PFSK-1 (cell line): ENCODE measurements at regions not wholly inside any gene's neighbourhood (a gene's known extent, or its start where the extent isn't known, plus 50 kb on each side); places are given as distances from the start of the nearest gene placed in this dataset.

Experiments
- FOXP2 ChIP-seq: optimal IDR thresholded peaks from 2 replicates; pipeline ENCODE3; 2011; ENCODE audit warnings: borderline replicate concordance, control low read depth, inconsistent platforms; ENCODE audit not compliant: insufficient read depth; ENCODE audit errors: extremely low read length, extremely low read depth
- POLR2AphosphoS5 ChIP-seq: IDR thresholded peaks from 2 replicates; pipeline ENCODE4 v1.6.1; 2012; ENCODE audit warnings: low read depth, mild to moderate bottlenecking, control low read depth, low read length, moderate library complexity
- REST ChIP-seq, 2 experiments: IDR thresholded peaks; 2 replicates each; pipeline versions ENCODE4 v1.6.1 to v1.8.0; 2011 to 2012; ENCODE audit warnings: low read depth in 2 of 2, low read length in 2 of 2, control low read depth in 1 of 2, inconsistent platforms in 1 of 2, mild to moderate bottlenecking in 1 of 2, moderate library complexity in 1 of 2; ENCODE audit not compliant: insufficient read depth in 1 of 2
- SIN3A ChIP-seq: IDR thresholded peaks from 2 replicates; pipeline ENCODE4 v1.6.1; 2012; ENCODE audit warnings: mild to moderate bottlenecking, low read length, moderate library complexity, borderline replicate concordance; ENCODE audit not compliant: insufficient read depth
- TAF1 ChIP-seq: IDR thresholded peaks from 2 replicates; pipeline ENCODE4 v1.6.1; 2012; ENCODE audit warnings: low read length, control low read depth, borderline replicate concordance; ENCODE audit not compliant: insufficient read depth

GRCh38 chr1:86272083-86272482 is 115.5 kb upstream of the COL24A1 start:
- no peak for TF ChIP-seq SIN3A
- TF ChIP-seq POLR2AphosphoS5 = no peak
- TF ChIP-seq FOXP2 = no peak
- TF ChIP-seq REST (IDR thresholded peaks at IDR 0.05; ENCODE audit: insufficient read depth in 1 of 2, low read depth in 2 of 2, low read length in 2 of 2) = no peak
- TF ChIP-seq TAF1 = no peak
